ENCODE measurements at regions not wholly inside any gene's neighbourhood (a gene's known extent, or its start where the extent isn't known, plus 50 kb on each side); places are given as distances from the start of the nearest gene placed in this dataset.

DNA sequence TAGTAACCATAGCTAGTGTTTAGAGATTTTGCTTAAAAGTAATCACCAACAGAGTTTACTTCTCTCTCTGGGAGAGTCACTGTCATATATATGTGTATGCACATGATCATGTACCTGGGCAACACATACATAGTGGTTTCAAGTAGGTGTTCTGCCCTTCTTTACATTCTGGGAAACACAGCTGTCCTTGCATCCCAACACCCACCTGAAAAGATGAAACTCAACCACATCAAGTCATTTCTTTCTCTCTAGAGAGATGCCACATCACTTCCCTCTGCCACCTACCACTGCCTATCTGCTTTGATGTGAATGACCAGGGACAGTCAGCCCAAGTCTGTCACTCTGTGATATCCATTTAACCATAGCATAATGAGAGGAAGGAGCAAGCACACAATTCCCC, 155.8 kb upstream of the GADL1 start:
- Histone ChIP-seq H3K36me3 (ENCODE audit: control insufficient read depth, insufficient read depth, low read length) (no peaks in the 10 kb centered on the region), H3K4me3 (ENCODE audit: low read depth, low read length) (no peak overlapping the region), H3K27me3 (ENCODE audit: control insufficient read depth, insufficient read depth, low read length) (no peaks in the 10 kb centered on the region)
- TF ChIP-seq, protein P1, sequence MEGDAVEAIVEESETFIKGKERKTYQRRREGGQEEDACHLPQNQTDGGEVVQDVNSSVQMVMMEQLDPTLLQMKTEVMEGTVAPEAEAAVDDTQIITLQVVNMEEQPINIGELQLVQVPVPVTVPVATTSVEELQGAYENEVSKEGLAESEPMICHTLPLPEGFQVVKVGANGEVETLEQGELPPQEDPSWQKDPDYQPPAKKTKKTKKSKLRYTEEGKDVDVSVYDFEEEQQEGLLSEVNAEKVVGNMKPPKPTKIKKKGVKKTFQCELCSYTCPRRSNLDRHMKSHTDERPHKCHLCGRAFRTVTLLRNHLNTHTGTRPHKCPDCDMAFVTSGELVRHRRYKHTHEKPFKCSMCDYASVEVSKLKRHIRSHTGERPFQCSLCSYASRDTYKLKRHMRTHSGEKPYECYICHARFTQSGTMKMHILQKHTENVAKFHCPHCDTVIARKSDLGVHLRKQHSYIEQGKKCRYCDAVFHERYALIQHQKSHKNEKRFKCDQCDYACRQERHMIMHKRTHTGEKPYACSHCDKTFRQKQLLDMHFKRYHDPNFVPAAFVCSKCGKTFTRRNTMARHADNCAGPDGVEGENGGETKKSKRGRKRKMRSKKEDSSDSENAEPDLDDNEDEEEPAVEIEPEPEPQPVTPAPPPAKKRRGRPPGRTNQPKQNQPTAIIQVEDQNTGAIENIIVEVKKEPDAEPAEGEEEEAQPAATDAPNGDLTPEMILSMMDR (IDR thresholded peaks at IDR 0.05; ENCODE audit: insufficient read depth, low read length, severe bottlenecking): no peak
- DNase-seq (ENCODE audit: low read depth) (no peak), FAIRE-seq (no peak)

GRCh38 chr3:31051226-31051625, 156.8 kb upstream of the GADL1 start:
- peak; percentile 40 for DNase-seq (ENCODE audit: low read depth)
- H3K36me3 ChIP-seq (ENCODE audit: control insufficient read depth, insufficient read depth, low read length): no peaks in the 10 kb centered on the region
- TF ChIP-seq, protein P1 (IDR thresholded peaks at IDR 0.05; ENCODE audit: insufficient read depth, low read length, severe bottlenecking): no peak
- H3K27me3 ChIP-seq (ENCODE audit: control insufficient read depth, insufficient read depth, low read length): no peaks in the 10 kb centered on the region
- FAIRE-seq: no peak
- H3K4me3 ChIP-seq (ENCODE audit: low read depth, low read length): no peak overlapping the region

DNA sequence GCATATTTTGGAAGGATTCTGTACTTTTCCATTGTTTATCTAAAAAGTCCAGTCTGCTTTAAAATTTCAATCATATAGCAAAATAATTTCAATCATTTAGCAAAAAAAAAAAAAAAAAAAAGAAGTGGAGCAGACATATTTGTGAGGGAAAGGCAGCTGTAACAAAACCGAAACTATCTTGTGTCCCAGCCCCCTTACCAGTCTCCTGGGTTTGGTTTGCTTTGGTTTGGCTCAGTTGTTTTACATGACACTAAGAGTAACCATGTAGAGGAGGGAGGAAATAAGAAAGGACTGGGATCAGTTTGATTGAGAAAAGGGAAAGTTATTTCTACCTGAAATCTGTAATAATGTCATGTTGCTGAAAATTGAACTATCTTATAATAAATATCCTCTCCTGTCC, 158.8 kb upstream of the GADL1 start:
- Histone ChIP-seq H3K4me3 (ENCODE audit: low read depth, low read length) (no peak overlapping the region), H3K36me3 (ENCODE audit: control insufficient read depth, insufficient read depth, low read length) (no peaks in the 10 kb centered on the region), H3K27me3 (ENCODE audit: control insufficient read depth, insufficient read depth, low read length) (no peaks in the 10 kb centered on the region)
- FAIRE-seq (no peak), DNase-seq (ENCODE audit: low read depth) (no peak)
- TF ChIP-seq, protein P1 (IDR thresholded peaks at IDR 0.05; ENCODE audit: insufficient read depth, low read length, severe bottlenecking): no peak

DNA sequence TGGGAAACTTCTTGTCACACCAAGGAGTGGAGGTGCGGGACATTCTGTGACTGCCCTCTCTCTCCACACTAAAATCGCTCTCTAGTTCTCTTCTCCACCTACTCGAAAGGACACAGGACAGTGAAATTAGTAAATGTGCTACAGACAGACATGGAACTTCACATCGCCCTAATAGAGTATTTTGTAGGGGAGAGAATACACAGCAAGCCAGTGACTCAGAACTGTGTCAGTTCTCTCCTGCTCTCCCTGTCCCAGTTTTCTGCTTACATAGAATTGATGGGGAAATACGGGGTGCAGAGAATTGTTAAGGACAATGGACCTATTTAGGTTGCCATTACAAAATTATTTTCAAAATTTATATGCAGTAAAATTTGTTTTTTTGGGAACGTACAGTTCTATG, 159.6 kb upstream of the GADL1 start:
- DNase-seq (ENCODE audit: low read depth) (peak; percentile 21), FAIRE-seq (no peak)
- TF ChIP-seq, protein P1 (IDR thresholded peaks at IDR 0.05; ENCODE audit: insufficient read depth, low read length, severe bottlenecking): no peak
- no peaks in the 10 kb centered on the region for H3K36me3 ChIP-seq (ENCODE audit: control insufficient read depth, insufficient read depth, low read length)
- H3K4me3 ChIP-seq (ENCODE audit: low read depth, low read length): no peak overlapping the region
- no peaks in the 10 kb centered on the region for H3K27me3 ChIP-seq (ENCODE audit: control insufficient read depth, insufficient read depth, low read length)

DNA sequence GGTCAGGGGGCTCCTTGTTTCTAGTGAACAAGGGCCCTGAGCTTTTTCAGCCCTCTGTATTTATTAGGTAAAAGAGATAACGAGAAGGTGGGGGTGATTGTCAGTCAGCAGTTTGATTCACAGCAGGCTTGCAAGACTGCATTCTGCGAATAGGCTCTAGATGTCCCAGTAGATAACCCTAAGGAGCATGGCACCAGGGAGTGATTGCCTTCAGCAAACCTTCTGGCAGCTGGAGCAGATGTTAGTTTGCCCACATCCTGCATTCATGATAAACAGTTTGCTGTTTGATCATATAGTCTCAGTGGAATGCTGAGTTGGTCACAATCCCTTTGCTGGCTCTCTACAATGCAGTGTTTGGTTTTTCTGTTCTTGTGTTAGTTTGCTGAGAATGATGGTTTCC, 161.3 kb upstream of the GADL1 start:
- Histone ChIP-seq H3K27me3 (ENCODE audit: control insufficient read depth, insufficient read depth, low read length) (no peaks in the 10 kb centered on the region), H3K36me3 (ENCODE audit: control insufficient read depth, insufficient read depth, low read length) (no peaks in the 10 kb centered on the region), H3K4me3 (ENCODE audit: low read depth, low read length) (no peak overlapping the region)
- DNase-seq (ENCODE audit: low read depth) (no peak), FAIRE-seq (no peak)
- TF ChIP-seq, protein P1 (IDR thresholded peaks at IDR 0.05; ENCODE audit: insufficient read depth, low read length, severe bottlenecking): no peak

- FAIRE-seq (no peak), DNase-seq (ENCODE audit: low read depth) (no peak)
- Histone ChIP-seq H3K4me3 (ENCODE audit: low read depth, low read length) (no peak overlapping the region), H3K27me3 (ENCODE audit: control insufficient read depth, insufficient read depth, low read length) (no peaks in the 10 kb centered on the region), H3K36me3 (ENCODE audit: control insufficient read depth, insufficient read depth, low read length) (no peaks in the 10 kb centered on the region)
- TF ChIP-seq, protein P1 (IDR thresholded peaks at IDR 0.05; ENCODE audit: insufficient read depth, low read length, severe bottlenecking): no peak
Observed at GRCh38 chr3:31057891-31058290, 163.4 kb upstream of the GADL1 start.

All from bronchial epithelial cell (primary cell).